ENCODE measurements at regions not wholly inside any gene's neighbourhood (a gene's known extent, or its start where the extent isn't known, plus 50 kb on each side); places are given as distances from the start of the nearest gene placed in this dataset.

- no peak for DNase-seq (ENCODE audit: low spot score)
- no peak for TF ChIP-seq CTCF (IDR thresholded peaks at IDR 0.05; ENCODE audit: extremely low read depth, missing control alignments)
Observed at GRCh38 chr15:36502509-36502908, 76.9 kb upstream of the CDIN1 start.

GRCh38 chr15:36506733-36507356 lies 72.6 kb upstream of the CDIN1 start:
- DNase-seq (ENCODE audit: low spot score), result no peak
- no peak for TF ChIP-seq CTCF (IDR thresholded peaks at IDR 0.05; ENCODE audit: extremely low read depth, missing control alignments)

GRCh38 chr15:36507458-36507857 lies 72.0 kb upstream of the CDIN1 start:
- no peak for DNase-seq (ENCODE audit: low spot score)
- no peak for TF ChIP-seq CTCF (IDR thresholded peaks at IDR 0.05; ENCODE audit: extremely low read depth, missing control alignments)

GRCh38 chr15:36511594-36511993 lies 67.8 kb upstream of the CDIN1 start:
- no peak for TF ChIP-seq CTCF (IDR thresholded peaks at IDR 0.05; ENCODE audit: extremely low read depth, missing control alignments)
- no peak for DNase-seq (ENCODE audit: low spot score)

GRCh38 chr15:36517758-36518157 lies 61.7 kb upstream of the CDIN1 start:
- no peak for DNase-seq (ENCODE audit: low spot score)

GRCh38 chr15:36519067-36519466 lies 60.4 kb upstream of the CDIN1 start:
- no peak for DNase-seq (ENCODE audit: low spot score)
- TF ChIP-seq CTCF (IDR thresholded peaks at IDR 0.05; ENCODE audit: extremely low read depth, missing control alignments), result no peak

More at GRCh38 chr15:36517758-36518157, 61.7 kb upstream of the CDIN1 start:
- no peak for TF ChIP-seq CTCF (IDR thresholded peaks at IDR 0.05; ENCODE audit: extremely low read depth, missing control alignments)

GRCh38 chr15:36525430-36525829 lies 54.0 kb upstream of the CDIN1 start:
- no peak for TF ChIP-seq CTCF (IDR thresholded peaks at IDR 0.05; ENCODE audit: extremely low read depth, missing control alignments)
- DNase-seq (ENCODE audit: low spot score), result no peak

All from GM20000 (cell line).